ENCODE measurements at regions not wholly inside any gene's neighbourhood (a gene's known extent, or its start where the extent isn't known, plus 50 kb on each side); places are given as distances from the start of the nearest gene placed in this dataset.
"Not testable (repeated sequence)": the region's sequence is repeated elsewhere in the genome, so short reads cannot be mapped to it uniquely, and the experiment has no call there.

- no peak for DNase-seq (ENCODE audit: low read depth in 2 of 2)
Measured at GRCh38 chr11:44452827-44453572, 112.5 kb upstream of the CD82 start.

- DNase-seq (ENCODE audit: low read depth in 2 of 2) = no peak
Measured at GRCh38 chr11:44453871-44454270, 111.6 kb upstream of the CD82 start.

DNA sequence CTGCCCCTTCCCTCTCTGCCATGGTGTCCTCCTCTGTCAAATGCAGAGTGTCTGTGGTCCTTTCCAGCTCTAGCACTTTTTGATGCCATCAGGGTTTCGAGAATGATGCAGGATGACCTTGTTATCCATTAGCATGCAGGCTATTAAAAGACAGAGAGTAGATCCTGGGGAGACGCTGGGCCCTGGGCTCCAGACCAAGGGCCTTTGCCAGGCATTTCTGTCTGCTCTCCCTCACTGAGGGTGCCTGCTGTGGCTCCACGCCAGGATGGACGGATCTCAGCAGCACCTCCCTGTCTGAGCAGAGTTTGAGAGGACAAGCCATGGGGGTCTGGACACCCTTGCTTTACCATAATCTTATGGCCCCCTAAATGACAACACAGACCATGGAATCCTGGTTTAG lies 110.8 kb upstream of the CD82 start:
- no peak for DNase-seq (ENCODE audit: low read depth in 2 of 2)

DNA sequence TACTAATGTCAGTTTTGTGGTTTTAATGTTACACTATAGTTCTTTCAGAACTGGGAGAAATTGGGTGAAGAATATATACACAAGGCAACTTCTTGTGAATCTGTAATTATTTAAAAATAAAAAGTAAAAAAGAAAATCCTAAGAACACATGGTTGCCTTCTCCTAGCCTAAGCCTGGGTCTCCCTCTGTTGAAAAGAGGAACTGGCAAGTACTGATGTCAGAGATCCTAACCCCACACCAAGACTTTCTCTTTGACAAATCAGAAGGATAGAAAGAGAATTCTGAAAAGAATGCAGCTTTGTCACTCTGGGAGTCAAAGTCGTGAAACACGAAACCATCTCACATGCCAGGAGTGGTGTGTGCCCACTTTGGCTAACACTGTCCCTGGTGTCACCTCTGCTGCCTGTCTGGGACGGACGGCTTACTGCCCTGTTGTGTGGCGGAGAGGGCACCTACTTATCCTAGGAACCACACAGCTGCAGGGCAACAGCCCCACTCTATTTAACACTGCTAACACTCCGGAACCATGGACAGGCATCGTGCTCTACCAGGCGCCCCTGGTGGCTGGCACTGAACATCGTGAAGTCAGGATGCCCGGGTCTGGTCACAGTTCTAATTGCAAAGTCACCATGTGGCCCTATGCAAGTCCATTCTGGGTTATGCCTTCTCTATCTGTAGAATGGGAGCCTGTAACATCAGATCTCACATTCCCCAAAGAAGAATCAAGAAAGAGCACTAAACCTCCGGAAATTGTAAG lies 108.7 kb upstream of the CD82 start:
- DNase-seq (ENCODE audit: low read depth in 2 of 2) = no peak

DNA sequence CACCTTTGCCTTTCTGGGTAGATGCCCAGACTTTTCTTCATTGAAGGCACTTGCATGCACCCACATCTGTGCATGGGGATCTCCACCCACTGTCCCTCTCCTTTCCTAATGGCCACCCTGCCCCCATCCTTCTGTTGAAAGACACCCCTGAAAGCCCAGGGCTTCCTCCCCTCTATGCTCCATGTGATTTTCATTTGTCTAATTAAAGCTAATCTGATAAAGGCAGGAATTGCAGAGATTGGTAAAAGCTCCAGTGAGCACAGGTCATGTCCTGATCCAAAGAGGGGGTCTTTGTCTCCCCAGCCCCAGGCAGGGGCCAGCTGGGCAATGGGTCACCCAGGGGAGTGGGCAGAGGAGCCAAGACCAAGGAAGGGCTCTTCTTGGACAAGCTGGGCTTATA lies 107.6 kb upstream of the CD82 start:
- DNase-seq (ENCODE audit: low read depth in 2 of 2) = no peak

DNA sequence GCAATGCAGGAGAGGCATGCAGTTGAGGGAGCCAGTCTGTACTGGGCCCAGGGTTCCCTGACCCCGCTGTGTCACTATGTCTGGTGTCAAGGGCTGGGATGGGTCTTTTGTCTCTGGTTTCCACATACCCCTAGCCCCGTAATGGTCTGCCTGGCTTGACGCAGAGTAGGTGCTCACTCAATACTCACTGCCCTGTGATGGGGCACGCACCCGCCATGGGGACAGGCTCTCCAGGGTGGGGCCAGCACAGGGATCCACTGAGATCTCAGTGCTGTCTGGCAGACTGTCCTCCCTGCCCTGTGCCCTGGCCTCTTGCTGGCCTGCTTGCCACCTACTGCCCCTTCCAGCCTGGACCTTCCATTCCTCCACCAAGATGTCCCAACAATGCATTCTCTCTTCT lies 101.7 kb upstream of the CD82 start:
- no peak for DNase-seq (ENCODE audit: low read depth in 2 of 2)

DNA sequence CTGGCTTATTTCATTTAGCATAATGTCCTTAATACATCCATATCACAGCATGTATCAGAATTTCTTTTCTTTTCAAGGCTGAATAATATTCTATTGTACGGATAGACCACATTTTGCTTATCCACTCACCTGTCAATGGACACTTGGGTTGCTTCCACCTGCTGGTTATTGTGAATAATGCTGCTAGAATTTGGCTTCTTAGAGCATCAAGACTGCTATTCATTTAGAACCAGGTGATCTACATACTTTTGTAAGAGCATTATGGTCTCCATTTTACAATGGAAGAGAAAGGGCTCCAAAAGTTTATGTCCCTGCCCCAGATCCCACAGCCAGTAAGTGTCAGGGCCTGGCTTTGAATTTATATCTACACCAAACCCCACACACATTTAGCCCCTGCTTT lies 100.7 kb upstream of the CD82 start:
- DNase-seq (ENCODE audit: low read depth in 2 of 2) = no peak

DNA sequence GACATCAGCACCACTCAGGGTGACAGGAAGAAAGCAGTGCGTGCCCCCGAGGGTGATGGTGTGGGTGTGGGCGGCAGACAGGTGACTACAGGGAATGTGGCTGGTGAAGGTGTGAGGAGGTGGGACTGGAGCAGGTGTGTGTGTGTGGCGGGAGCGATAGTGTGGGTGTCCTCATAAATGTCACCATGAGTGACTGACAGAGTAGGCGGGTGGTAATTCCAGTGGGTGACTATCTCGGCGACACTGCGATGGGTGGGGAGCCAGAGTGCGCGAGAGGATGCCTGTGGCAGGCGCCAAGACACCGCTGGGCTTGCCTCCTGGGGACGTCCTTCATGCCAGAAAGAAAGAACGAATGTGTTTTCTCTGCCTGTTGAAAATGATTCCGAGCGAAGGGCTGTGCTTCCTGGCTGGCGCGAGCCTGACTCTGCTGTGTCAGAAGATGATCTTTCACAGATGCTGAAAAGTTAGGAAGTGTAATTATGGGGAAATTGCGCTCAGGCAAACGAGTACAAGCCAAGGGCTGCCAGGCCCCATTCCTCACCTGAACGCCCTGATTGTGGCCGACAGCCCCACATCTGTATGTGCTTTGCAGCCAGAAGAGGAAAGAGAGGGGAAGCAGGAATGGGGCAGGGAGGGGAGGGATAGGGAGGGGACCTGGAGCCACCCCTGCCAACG lies 98.8 kb upstream of the CD82 start:
- DNase-seq (ENCODE audit: low read depth in 2 of 2) = no peak

DNA sequence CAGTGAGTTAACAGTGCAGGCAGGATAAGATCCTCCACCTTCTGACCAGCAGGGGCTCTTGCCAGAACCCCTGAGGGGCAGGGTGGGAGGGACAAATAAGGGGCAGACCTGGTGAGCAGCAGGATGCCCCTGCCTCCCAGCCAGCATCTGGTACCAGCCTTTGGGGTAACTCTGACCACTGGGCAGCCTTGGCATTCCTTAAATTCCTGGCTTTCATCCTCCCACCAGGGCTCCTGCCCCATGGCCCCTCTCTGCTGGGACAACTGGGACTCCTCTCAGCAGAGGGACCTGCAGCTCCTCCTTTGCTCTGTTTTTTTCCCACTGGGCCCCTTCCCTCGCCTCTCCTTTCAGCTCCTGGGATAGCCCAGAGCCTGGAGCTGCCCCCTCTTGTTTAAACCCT lies 98.0 kb upstream of the CD82 start:
- no peak for DNase-seq (ENCODE audit: low read depth in 2 of 2)

GRCh38 chr11:44467931-44468330 lies 97.5 kb upstream of the CD82 start:
- no peak for DNase-seq (ENCODE audit: low read depth in 2 of 2)

DNA sequence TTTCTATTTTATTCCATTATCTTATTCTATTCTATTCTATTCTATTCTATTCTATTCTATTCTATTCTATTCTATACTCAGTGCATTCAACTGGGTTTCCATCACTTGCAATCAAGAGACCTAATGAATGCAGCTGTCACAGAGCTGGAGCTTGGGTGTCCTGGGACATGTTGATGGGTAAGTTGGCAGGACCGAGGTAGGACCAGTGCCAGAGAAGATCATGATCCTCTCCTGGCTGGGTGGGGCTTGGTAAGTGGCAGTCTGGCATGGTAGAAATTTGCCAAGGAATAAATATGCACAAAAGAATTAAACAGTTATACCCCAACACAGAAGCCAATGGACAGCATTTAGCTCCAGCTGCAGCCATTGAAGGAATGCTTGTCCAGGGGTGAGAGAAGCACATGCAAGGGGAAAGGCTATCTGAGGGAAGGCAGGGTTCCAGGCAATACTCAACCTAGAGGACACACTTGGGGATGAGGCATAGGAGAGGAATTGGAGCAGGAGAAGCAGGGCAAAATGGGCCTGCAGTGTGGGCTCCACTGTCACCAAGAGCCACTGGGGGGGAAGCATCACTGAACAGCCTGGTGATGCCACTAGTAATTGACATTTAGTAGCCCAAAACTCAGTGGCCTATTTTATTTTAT lies 97.0 kb upstream of the CD82 start:
- no peak for DNase-seq (ENCODE audit: low read depth in 2 of 2)

DNA sequence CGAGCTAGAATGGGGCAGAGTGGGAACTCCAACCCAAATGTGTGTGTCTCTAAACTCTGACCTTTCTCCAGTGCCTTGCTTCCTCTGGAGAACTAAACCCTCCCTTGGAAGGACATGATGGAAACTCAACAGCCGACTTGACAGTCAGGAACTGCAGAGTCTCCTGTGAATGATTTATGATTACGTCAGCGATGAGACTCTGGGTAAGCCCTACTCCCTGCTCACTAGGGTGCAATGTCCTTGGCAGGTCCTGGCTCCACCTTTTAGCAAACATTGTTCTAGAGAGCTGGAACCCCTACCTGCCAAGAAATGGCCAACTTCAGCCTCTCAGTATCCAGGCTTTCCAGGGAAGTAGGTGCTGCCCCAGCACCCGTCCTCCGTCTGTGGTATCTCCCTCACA lies 96.1 kb upstream of the CD82 start:
- DNase-seq (ENCODE audit: low read depth in 2 of 2) = no peak

DNA sequence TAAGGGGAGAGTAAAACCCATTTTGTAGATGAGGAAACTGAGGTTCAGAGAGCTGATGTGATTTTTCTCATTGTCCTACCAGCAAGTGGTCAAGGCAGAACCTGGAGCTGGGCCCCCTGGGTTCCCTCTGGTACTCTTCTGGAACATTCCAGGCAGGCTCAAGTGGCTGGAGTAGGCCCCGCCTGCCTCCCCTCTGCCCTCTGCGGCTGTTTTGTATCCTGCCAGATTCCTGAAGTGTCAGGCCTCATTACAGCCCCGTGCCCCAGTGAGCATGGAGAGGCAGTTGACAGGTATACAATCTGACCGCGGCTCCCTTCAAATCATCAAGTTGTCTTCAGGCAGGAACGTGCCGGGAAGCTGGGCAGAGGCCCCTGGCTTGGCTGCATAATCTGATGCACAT lies 94.6 kb upstream of the CD82 start:
- DNase-seq (ENCODE audit: low read depth in 2 of 2) = no peak

- no peak for DNase-seq (ENCODE audit: low read depth in 2 of 2)
Measured at GRCh38 chr11:44471603-44472002, 93.9 kb upstream of the CD82 start.

GRCh38 chr11:44472916-44473315 lies 92.5 kb upstream of the CD82 start:
- DNase-seq (ENCODE audit: low read depth in 2 of 2) = no peak

DNA sequence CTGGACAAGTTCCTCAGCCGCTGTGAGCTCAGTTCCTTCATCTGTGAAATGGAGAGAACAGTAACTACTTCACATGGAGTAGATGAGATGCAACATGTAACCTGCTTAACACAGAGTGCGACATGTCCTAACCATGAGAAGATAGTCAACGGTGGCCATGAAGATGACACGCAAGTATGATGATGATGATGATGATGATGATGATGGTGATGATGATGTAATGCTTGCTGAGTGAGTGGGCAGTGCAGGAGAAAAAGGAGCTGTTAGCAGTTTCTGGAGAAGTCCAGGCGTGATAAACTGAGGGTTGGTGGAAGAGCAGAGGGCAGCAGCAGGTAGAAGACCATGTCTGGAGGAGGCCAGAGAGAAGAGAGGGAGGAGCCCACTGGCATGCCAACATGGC lies 90.8 kb upstream of the CD82 start:
- no peak for DNase-seq (ENCODE audit: low read depth in 2 of 2)

DNA sequence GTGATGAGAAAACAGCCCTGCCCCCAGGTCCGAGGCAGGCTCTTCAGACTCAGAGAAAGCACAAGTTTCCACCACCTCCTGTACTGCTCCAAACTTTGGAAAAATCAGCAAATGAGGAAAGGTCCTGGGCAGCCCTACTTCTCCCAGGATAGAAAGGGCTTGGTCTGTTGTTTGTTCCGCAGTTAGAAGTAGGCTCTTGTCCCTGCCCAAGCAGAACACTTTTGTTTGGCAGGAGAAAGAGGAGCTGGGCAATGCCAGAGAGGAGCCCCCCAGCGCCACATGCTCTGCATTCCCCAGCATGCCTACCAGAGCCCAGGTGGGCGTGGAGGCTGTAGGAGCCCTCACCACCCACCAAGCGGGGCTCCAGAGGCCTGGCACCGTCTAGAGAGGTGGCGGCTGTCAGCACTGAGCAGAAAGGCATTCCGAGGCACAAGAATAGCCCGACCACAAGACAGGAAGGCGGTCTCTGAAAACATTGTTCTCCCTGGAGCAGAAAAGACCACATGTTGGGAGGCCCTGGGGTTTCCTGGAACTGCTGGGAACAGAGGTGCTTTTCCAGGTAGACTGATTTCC lies 90.3 kb upstream of the CD82 start:
- no peak for DNase-seq (ENCODE audit: low read depth in 2 of 2)

DNA sequence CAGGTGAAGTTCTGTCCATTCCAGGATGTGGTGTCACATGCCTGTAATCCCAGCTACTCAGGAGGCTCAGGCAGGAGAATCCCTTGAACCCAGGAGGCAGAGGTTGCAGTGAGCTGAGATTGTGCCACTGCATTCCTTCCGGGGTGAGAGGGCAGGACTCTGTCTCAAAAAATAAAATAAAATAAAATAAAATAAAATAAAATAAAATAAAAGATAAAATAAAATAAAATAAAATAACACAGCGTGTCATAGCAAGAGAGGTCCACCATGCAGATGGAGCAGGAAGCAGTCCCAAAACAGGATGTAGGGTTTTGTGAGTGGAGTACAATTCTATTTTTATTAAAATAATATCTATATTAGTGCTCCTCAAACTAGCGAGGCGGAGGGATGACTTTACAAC lies 83.1 kb upstream of the CD82 start:
- DNase-seq (ENCODE audit: low read depth in 2 of 2) = not testable (repeated sequence)

- no peak for DNase-seq (ENCODE audit: low read depth in 2 of 2)
Measured at GRCh38 chr11:44483919-44484610, 81.4 kb upstream of the CD82 start.

DNA sequence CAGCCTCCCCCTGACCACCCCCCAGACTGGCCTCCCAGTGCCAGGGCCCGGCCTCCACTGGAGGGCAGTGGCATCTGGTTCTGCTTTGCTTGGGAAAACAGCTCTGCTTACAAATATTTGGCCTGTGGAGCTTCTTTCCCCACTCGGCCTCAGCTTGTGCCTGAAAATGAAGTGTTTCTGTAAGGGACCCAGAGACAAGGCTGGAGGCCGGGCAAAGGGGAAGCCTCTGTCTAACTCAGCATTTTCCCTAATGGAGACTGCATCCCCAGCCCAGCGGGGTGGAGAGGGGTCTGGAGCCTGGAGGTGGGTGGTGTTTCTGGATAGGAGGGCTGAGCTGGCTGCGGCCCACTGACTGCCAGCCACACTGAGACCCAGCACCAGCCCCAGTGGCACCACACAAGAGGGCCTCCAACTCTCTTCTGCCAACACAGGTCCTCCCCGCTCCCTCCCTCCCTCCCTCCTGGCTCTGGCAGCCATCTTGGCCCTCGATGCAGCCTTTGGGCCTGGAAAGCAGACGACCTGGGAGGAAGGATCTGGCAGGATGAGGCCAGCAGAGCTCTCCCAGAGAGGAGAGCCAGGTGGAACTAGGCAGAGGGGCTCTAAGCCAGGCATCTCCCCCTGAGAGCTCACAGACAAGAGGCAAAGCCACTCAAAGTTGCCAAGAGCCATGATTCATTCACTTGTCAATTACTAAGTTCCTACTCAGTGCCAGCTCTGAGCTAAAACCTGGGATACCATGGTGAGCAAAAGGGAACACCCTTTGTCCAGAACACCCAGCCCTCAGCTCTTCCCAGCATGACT lies 77.1 kb upstream of the CD82 start:
- DNase-seq (ENCODE audit: low read depth in 2 of 2) = no peak

- DNase-seq (ENCODE audit: low read depth in 2 of 2) = no peak
Measured at GRCh38 chr11:44493383-44493782, 72.1 kb upstream of the CD82 start.
